BLaER1 (cell line): ENCODE measurements at regions not wholly inside any gene's neighbourhood (a gene's known extent, or its start where the extent isn't known, plus 50 kb on each side); places are given as distances from the start of the nearest gene placed in this dataset.
"Not testable (repeated sequence)": the region's sequence is repeated elsewhere in the genome, so short reads cannot be mapped to it uniquely, and the experiment has no call there.

Experiments used
- H3K27ac ChIP-seq: shearing (Covaris generic); formaldehyde crosslinking; 2 replicates; pipeline ENCODE4 v1.8.1; 2022
- H3K27me3 ChIP-seq: shearing (Covaris generic); formaldehyde crosslinking; 2 replicates; pipeline ENCODE4 v1.8.1; 2022
- H3K36me3 ChIP-seq: shearing (Covaris generic); formaldehyde crosslinking; 2 replicates; pipeline ENCODE4 v1.8.1; 2022
- H3K4me1 ChIP-seq: shearing (Covaris generic); formaldehyde crosslinking; 2 replicates; pipeline ENCODE4 v1.8.1; 2022
- H3K4me2 ChIP-seq: shearing (Covaris generic); formaldehyde crosslinking; 2 replicates; pipeline ENCODE4 v1.8.1; 2022
- H3K4me3 ChIP-seq: shearing (Covaris generic); formaldehyde crosslinking; 2 replicates; pipeline ENCODE4 v1.8.1; 2022
- H3K9ac ChIP-seq: shearing (Covaris generic); formaldehyde crosslinking; 2 replicates; pipeline ENCODE4 v1.8.1; 2022
- H3K9me3 ChIP-seq: shearing (Covaris generic); formaldehyde crosslinking; 2 replicates; pipeline ENCODE4 v1.8.1; 2022
- H4K20me1 ChIP-seq: shearing (Covaris generic); formaldehyde crosslinking; 2 replicates; pipeline ENCODE4 v1.8.1; 2022
- Cebpa-rat ChIP-seq: shearing (Covaris generic); IDR thresholded peaks from 2 replicates; pipeline ENCODE4 v1.8.1; 2022

- TF ChIP-seq Cebpa-rat = no peak
- Histone ChIP-seq H3K27me3 (no peaks in the 10 kb centered on the region), H3K9ac (no peak overlapping the region), H3K4me3 (no peak overlapping the region), H3K4me1 (no peaks in the 10 kb centered on the region), H4K20me1 (no peaks in the 10 kb centered on the region), H3K9me3 (peaks cover 7% of the 10 kb centered on the region), H3K4me2 (no peak overlapping the region), H3K27ac (no peak overlapping the region), H3K36me3 (no peaks in the 10 kb centered on the region)
Observed at GRCh38 chr4:171484681-171485080, 328.5 kb upstream of the GALNTL6 start.

- H3K4me3 ChIP-seq = no peak overlapping the region
- no peaks in the 10 kb centered on the region for H3K27me3 ChIP-seq
- H3K9ac ChIP-seq = no peak overlapping the region
- TF ChIP-seq Cebpa-rat = no peak
- H3K36me3 ChIP-seq = no peaks in the 10 kb centered on the region
- no peaks in the 10 kb centered on the region for H4K20me1 ChIP-seq
- H3K4me2 ChIP-seq = no peak overlapping the region
- H3K27ac ChIP-seq = no peak overlapping the region
- no peaks in the 10 kb centered on the region for H3K4me1 ChIP-seq
- no peaks in the 10 kb centered on the region for H3K9me3 ChIP-seq
Observed at GRCh38 chr4:171478181-171478580, 335.0 kb upstream of the GALNTL6 start.

GRCh38 chr4:171475111-171475510 lies 338.1 kb upstream of the GALNTL6 start:
- not testable (repeated sequence) for H3K9ac ChIP-seq, H3K4me3 ChIP-seq, H3K4me2 ChIP-seq, H3K36me3 ChIP-seq, H3K9me3 ChIP-seq, H3K27ac ChIP-seq, H3K27me3 ChIP-seq, H4K20me1 ChIP-seq, H3K4me1 ChIP-seq

- no peaks in the 10 kb centered on the region for H3K27me3 ChIP-seq
- no peak for TF ChIP-seq Cebpa-rat
- H3K27ac ChIP-seq = no peak overlapping the region
Observed at GRCh38 chr4:171473155-171473554, 340.0 kb upstream of the GALNTL6 start.

GRCh38 chr4:171472230-171472629 lies 341.0 kb upstream of the GALNTL6 start:
- Histone ChIP-seq H3K9ac (no peak overlapping the region), H3K27ac (no peak overlapping the region), H3K4me2 (no peak overlapping the region), H3K4me3 (no peak overlapping the region), H4K20me1 (no peaks in the 10 kb centered on the region), H3K4me1 (no peaks in the 10 kb centered on the region), H3K27me3 (no peaks in the 10 kb centered on the region), H3K36me3 (no peaks in the 10 kb centered on the region), H3K9me3 (no peaks in the 10 kb centered on the region)
- no peak for TF ChIP-seq Cebpa-rat

More at GRCh38 chr4:171473155-171473554, 340.0 kb upstream of the GALNTL6 start:
- Histone ChIP-seq H4K20me1 (no peaks in the 10 kb centered on the region), H3K4me3 (no peak overlapping the region), H3K4me2 (no peak overlapping the region), H3K4me1 (no peaks in the 10 kb centered on the region), H3K9me3 (no peaks in the 10 kb centered on the region), H3K9ac (no peak overlapping the region), H3K36me3 (no peaks in the 10 kb centered on the region)

- no peaks in the 10 kb centered on the region for H4K20me1 ChIP-seq
- H3K9ac ChIP-seq = no peak overlapping the region
- no peak overlapping the region for H3K4me2 ChIP-seq
- H3K27ac ChIP-seq = no peak overlapping the region
- TF ChIP-seq Cebpa-rat = no peak
- no peaks in the 10 kb centered on the region for H3K4me1 ChIP-seq
- H3K36me3 ChIP-seq = no peaks in the 10 kb centered on the region
- H3K27me3 ChIP-seq = no peaks in the 10 kb centered on the region
- H3K9me3 ChIP-seq = peaks cover under 1% of the 10 kb centered on the region; the same call in 1 of the 2 replicates
- no peak overlapping the region for H3K4me3 ChIP-seq
Observed at GRCh38 chr4:171464499-171464898, 348.7 kb upstream of the GALNTL6 start.

GRCh38 chr4:171461191-171461590 lies 352.0 kb upstream of the GALNTL6 start:
- no peak for TF ChIP-seq Cebpa-rat
- no peaks in the 10 kb centered on the region for H3K4me1 ChIP-seq
- H4K20me1 ChIP-seq = no peaks in the 10 kb centered on the region
- H3K27me3 ChIP-seq = no peaks in the 10 kb centered on the region
- H3K27ac ChIP-seq = no peak overlapping the region
- no peak overlapping the region for H3K4me2 ChIP-seq
- H3K9me3 ChIP-seq = peaks cover 13% of the 10 kb centered on the region
- H3K4me3 ChIP-seq = no peak overlapping the region
- H3K9ac ChIP-seq = no peak overlapping the region
- no peaks in the 10 kb centered on the region for H3K36me3 ChIP-seq

GRCh38 chr4:171448919-171449481 lies 364.2 kb upstream of the GALNTL6 start:
- Histone ChIP-seq H3K27me3 (no peaks in the 10 kb centered on the region), H3K36me3 (no peaks in the 10 kb centered on the region), H4K20me1 (no peaks in the 10 kb centered on the region), H3K9ac (no peak overlapping the region), H3K4me1 (no peaks in the 10 kb centered on the region), H3K4me3 (no peak overlapping the region), H3K4me2 (no peak overlapping the region), H3K9me3 (no peaks in the 10 kb centered on the region), H3K27ac (no peak overlapping the region)
- no peak for TF ChIP-seq Cebpa-rat

- no peaks in the 10 kb centered on the region for H3K9me3 ChIP-seq
- H3K27ac ChIP-seq = no peak overlapping the region
- no peak for TF ChIP-seq Cebpa-rat
- no peaks in the 10 kb centered on the region for H3K4me1 ChIP-seq
- no peak overlapping the region for H3K4me3 ChIP-seq
- H3K36me3 ChIP-seq = no peaks in the 10 kb centered on the region
- no peaks in the 10 kb centered on the region for H3K27me3 ChIP-seq
- no peaks in the 10 kb centered on the region for H4K20me1 ChIP-seq
- no peak overlapping the region for H3K9ac ChIP-seq
- no peak overlapping the region for H3K4me2 ChIP-seq
Observed at GRCh38 chr4:171448358-171448757, 364.8 kb upstream of the GALNTL6 start.

- H3K4me3 ChIP-seq = no peak overlapping the region
- no peak overlapping the region for H3K27ac ChIP-seq
- H3K4me1 ChIP-seq = no peaks in the 10 kb centered on the region
- no peaks in the 10 kb centered on the region for H3K36me3 ChIP-seq
- no peaks in the 10 kb centered on the region for H3K27me3 ChIP-seq
- TF ChIP-seq Cebpa-rat = no peak
- no peaks in the 10 kb centered on the region for H4K20me1 ChIP-seq
- no peak overlapping the region for H3K4me2 ChIP-seq
- H3K9ac ChIP-seq = no peak overlapping the region
- H3K9me3 ChIP-seq = no peaks in the 10 kb centered on the region
Observed at GRCh38 chr4:171441300-171441941, 371.8 kb upstream of the GALNTL6 start.

GRCh38 chr4:171433674-171434073 lies 379.5 kb upstream of the GALNTL6 start:
- Histone ChIP-seq H3K27ac (no peak overlapping the region), H3K9ac (no peak overlapping the region), H3K4me2 (no peak overlapping the region), H3K4me1 (no peaks in the 10 kb centered on the region), H3K9me3 (no peaks in the 10 kb centered on the region), H4K20me1 (no peaks in the 10 kb centered on the region), H3K27me3 (no peaks in the 10 kb centered on the region), H3K4me3 (no peak overlapping the region), H3K36me3 (no peaks in the 10 kb centered on the region)
- TF ChIP-seq Cebpa-rat = no peak
